Progenitor cell of endocrine pancreas (in vitro differentiated cells): ENCODE measurements at regions not wholly inside any gene's neighbourhood (a gene's known extent, or its start where the extent isn't known, plus 50 kb on each side); places are given as distances from the start of the nearest gene placed in this dataset.

ENCODE experiments used
- DNase-seq: peaks from one replicate; pipeline ENCODE4 v3.0.0; 2021; ENCODE audit warnings: low spot score; ENCODE audit not compliant: unreplicated experiment
- H3K27ac Mint-ChIP-seq: 2 replicates; pipeline ENCODE4 v1.8.0; 2021; ENCODE audit warnings: mild to moderate bottlenecking, moderate library complexity, mixed read lengths
- H3K27me3 Mint-ChIP-seq: 2 replicates; pipeline ENCODE4 v1.8.0; 2021; ENCODE audit warnings: mixed read lengths
- H3K36me3 Mint-ChIP-seq: 2 replicates; pipeline ENCODE4 v1.8.0; 2022; ENCODE audit warnings: mixed read lengths; ENCODE audit not compliant: insufficient read depth
- H3K4me1 Mint-ChIP-seq: 2 replicates; pipeline ENCODE4 v1.8.0; 2021; ENCODE audit warnings: low read depth, mixed read lengths
- H3K4me3 Mint-ChIP-seq: 2 replicates; pipeline ENCODE4 v1.8.0; 2021; ENCODE audit warnings: low read depth, mild to moderate bottlenecking, moderate library complexity, mixed read lengths
- H3K9me3 Mint-ChIP-seq: 2 replicates; pipeline ENCODE4 v1.8.0; 2021; ENCODE audit warnings: low read depth, mixed read lengths
- CTCF ChIP-seq: fragments of 200-600 bp; sonication (generic); IDR thresholded peaks from one replicate; pipeline ENCODE4 v1.5.0; 2021; ENCODE audit warnings: antibody characterized with exemption, mild to moderate bottlenecking; ENCODE audit not compliant: unreplicated experiment

- no peak for TF ChIP-seq CTCF
- H3K4me1 Mint-ChIP-seq: no peaks in the 10 kb centered on the region
- no peaks in the 10 kb centered on the region for H3K9me3 Mint-ChIP-seq
- no peak overlapping the region for H3K27ac Mint-ChIP-seq
- no peaks in the 10 kb centered on the region for H3K36me3 Mint-ChIP-seq
- no peak overlapping the region for H3K4me3 Mint-ChIP-seq
- no peak for DNase-seq
- peaks cover 2% of the 10 kb centered on the region for H3K27me3 Mint-ChIP-seq
These were observed 647.5 kb upstream of the VRK2 start for GRCh38 chr2:57399057-57399456.

GRCh38 chr2:57402096-57402495 is 644.5 kb upstream of the VRK2 start:
- H3K4me1 Mint-ChIP-seq: no peaks in the 10 kb centered on the region

GRCh38 chr2:57402755-57403154 is 643.9 kb upstream of the VRK2 start:
- Mint-ChIP-seq H3K27me3 (peaks cover 2% of the 10 kb centered on the region), H3K27ac (no peak overlapping the region), H3K9me3 (no peaks in the 10 kb centered on the region), H3K4me3 (no peak overlapping the region), H3K36me3 (no peaks in the 10 kb centered on the region), H3K4me1 (no peaks in the 10 kb centered on the region)
- no peak for TF ChIP-seq CTCF
- DNase-seq: no peak

More at GRCh38 chr2:57402096-57402495, 644.5 kb upstream of the VRK2 start:
- Mint-ChIP-seq H3K36me3 (no peaks in the 10 kb centered on the region), H3K4me3 (no peak overlapping the region), H3K27ac (no peak overlapping the region), H3K9me3 (no peaks in the 10 kb centered on the region), H3K27me3 (peaks cover 2% of the 10 kb centered on the region)
- DNase-seq: no peak
- no peak for TF ChIP-seq CTCF

- TF ChIP-seq CTCF: no peak
- no peak for DNase-seq
- H3K4me3 Mint-ChIP-seq: no peak overlapping the region
- peaks cover 6% of the 10 kb centered on the region for H3K9me3 Mint-ChIP-seq
- no peaks in the 10 kb centered on the region for H3K27me3 Mint-ChIP-seq
- no peaks in the 10 kb centered on the region for H3K4me1 Mint-ChIP-seq
- H3K36me3 Mint-ChIP-seq: no peaks in the 10 kb centered on the region
- H3K27ac Mint-ChIP-seq: no peak overlapping the region
These were observed 638.8 kb upstream of the VRK2 start for GRCh38 chr2:57407772-57408201.

- no peak for TF ChIP-seq CTCF
- DNase-seq: no peak
- Mint-ChIP-seq H3K4me3 (no peak overlapping the region), H3K4me1 (no peaks in the 10 kb centered on the region), H3K27me3 (no peaks in the 10 kb centered on the region), H3K9me3 (peaks cover 11% of the 10 kb centered on the region), H3K27ac (no peak overlapping the region), H3K36me3 (no peaks in the 10 kb centered on the region)
These were observed 638.0 kb upstream of the VRK2 start for GRCh38 chr2:57408587-57408986.
